NCI-H226 (cell line): ENCODE measurements at regions not wholly inside any gene's neighbourhood (a gene's known extent, or its start where the extent isn't known, plus 50 kb on each side); places are given as distances from the start of the nearest gene placed in this dataset.
A peak's percentile ranks its signal among the peaks of the same experiment; 100 is the strongest.

Experiments used
- DNase-seq: peaks from one replicate; pipeline ENCODE4 v3.0.0-alpha.2; 2015

- no peak for DNase-seq
Measured at GRCh38 chr21:41561701-41562100, 53.7 kb upstream of the TMPRSS2 start.

- no peak for DNase-seq
Measured at GRCh38 chr21:41560661-41561158, 52.8 kb upstream of the TMPRSS2 start.

GRCh38 chr21:41559658-41560631 is 52.0 kb upstream of the TMPRSS2 start:
- DNase-seq = peak; percentile 85

GRCh38 chr21:41558842-41559241 is 50.9 kb upstream of the TMPRSS2 start:
- DNase-seq = no peak

GRCh38 chr21:41557884-41558283 is 49.9 kb upstream of the TMPRSS2 start:
- no peak for DNase-seq
